Neural crest cell (in vitro differentiated cells): ENCODE measurements at regions not wholly inside any gene's neighbourhood (a gene's known extent, or its start where the extent isn't known, plus 50 kb on each side); places are given as distances from the start of the nearest gene placed in this dataset.

Experiments used
- DNase-seq: peaks from one replicate; pipeline ENCODE4 v3.0.0; 2021; ENCODE audit warnings: low read depth, mixed read lengths, low spot score
- H3K27ac Mint-ChIP-seq: one replicate; pipeline ENCODE4 v1.8.0; 2021; ENCODE audit warnings: mild to moderate bottlenecking, mixed read lengths; ENCODE audit not compliant: unreplicated experiment
- H3K27me3 Mint-ChIP-seq: 2 replicates; pipeline ENCODE4 v1.8.0; 2021; ENCODE audit warnings: low read depth, mild to moderate bottlenecking, mixed read lengths
- H3K36me3 Mint-ChIP-seq: 2 replicates; pipeline ENCODE4 v1.8.0; 2021; ENCODE audit warnings: low read depth, mild to moderate bottlenecking, mixed read lengths
- H3K4me1 Mint-ChIP-seq: 2 replicates; pipeline ENCODE4 v1.8.0; 2021; ENCODE audit warnings: mixed read lengths
- H3K4me3 Mint-ChIP-seq: one replicate; pipeline ENCODE4 v1.8.0; 2021; ENCODE audit warnings: mild to moderate bottlenecking, mixed read lengths
- H3K9me3 Mint-ChIP-seq: 2 replicates; pipeline ENCODE4 v1.8.0; 2021; ENCODE audit warnings: mixed read lengths
- TF ChIP-seq, protein P1 (sequence below): fragments of 200-600 bp; sonication (generic); conservative IDR thresholded peaks from 2 replicates; pipeline ENCODE4 v1.5.0; 2021; ENCODE audit warnings: antibody characterized with exemption, mild to moderate bottlenecking

DNA sequence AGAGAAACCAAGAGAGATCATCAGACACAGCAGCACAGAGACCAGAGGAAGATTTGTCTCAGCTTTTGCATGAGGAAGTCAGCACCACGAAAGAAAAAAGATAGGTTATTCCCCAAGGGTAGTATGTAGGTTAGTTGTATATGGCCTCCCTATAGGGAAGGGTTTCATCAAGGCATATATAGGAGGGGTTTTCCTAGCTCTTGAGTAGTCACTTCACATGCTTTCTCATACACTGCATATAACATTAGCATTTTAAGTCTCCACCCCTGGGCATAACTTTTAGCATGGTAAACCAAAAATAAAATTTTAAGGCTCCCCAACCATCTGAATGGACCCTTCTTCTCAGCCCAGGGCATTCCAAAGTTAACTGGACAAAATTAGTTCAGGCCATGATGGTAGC, 1571.6 kb upstream of the ACO1 start:
- Mint-ChIP-seq H3K27me3 (no peaks in the 10 kb centered on the region), H3K36me3 (no peaks in the 10 kb centered on the region)

DNA sequence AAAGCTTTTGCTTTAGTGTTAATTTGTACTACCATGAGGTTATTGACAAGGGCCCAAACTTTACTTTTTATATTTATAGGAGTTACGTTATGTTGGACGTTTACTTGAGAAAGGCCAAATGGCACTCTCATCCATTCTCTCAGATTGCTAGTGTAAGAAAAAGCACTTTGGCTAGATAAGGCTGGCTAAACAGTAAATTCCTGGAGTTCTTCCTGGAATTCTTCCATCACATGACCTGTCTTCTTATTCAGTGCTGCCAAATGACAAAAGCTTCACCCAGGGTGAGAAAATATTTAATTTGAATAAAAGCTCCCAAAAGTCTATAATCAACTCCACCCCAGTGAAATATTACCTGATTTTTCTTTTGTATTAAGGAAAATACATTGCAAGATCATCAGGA, 1568.9 kb upstream of the ACO1 start:
- Mint-ChIP-seq H3K27ac (no peak overlapping the region), H3K27me3 (no peaks in the 10 kb centered on the region), H3K9me3 (peaks cover 2% of the 10 kb centered on the region), H3K36me3 (no peaks in the 10 kb centered on the region), H3K4me3 (no peak overlapping the region), H3K4me1 (no peaks in the 10 kb centered on the region)
- TF ChIP-seq, protein P1, sequence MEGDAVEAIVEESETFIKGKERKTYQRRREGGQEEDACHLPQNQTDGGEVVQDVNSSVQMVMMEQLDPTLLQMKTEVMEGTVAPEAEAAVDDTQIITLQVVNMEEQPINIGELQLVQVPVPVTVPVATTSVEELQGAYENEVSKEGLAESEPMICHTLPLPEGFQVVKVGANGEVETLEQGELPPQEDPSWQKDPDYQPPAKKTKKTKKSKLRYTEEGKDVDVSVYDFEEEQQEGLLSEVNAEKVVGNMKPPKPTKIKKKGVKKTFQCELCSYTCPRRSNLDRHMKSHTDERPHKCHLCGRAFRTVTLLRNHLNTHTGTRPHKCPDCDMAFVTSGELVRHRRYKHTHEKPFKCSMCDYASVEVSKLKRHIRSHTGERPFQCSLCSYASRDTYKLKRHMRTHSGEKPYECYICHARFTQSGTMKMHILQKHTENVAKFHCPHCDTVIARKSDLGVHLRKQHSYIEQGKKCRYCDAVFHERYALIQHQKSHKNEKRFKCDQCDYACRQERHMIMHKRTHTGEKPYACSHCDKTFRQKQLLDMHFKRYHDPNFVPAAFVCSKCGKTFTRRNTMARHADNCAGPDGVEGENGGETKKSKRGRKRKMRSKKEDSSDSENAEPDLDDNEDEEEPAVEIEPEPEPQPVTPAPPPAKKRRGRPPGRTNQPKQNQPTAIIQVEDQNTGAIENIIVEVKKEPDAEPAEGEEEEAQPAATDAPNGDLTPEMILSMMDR: no peak
- DNase-seq: no peak

More for the DNA sequence above, 1571.6 kb upstream of the ACO1 start:
- TF ChIP-seq, protein P1: no peak
- Mint-ChIP-seq H3K9me3 (peaks cover 2% of the 10 kb centered on the region), H3K4me1 (no peaks in the 10 kb centered on the region), H3K4me3 (no peak overlapping the region), H3K27ac (no peak overlapping the region)
- no peak for DNase-seq

DNA sequence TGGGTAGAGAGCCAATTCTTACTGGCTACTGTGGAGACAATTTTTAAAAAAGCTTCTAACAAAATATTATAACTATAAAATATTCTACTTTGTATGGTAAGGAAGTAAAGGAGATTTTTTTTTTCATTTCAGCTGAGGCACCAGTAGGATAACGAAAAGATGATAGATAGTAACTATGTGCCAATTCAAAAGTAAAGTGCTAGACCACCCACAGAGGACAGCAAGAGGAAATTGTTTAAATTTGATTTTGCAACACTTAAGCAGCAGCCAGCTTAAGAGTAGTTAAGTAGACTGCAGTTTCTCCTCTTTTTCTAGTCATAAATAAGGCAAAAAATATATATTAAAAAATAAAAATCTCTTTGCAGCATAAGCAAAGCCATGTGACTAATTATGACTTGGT, 1539.3 kb upstream of the ACO1 start:
- no peaks in the 10 kb centered on the region for H3K27me3 Mint-ChIP-seq
- TF ChIP-seq, protein P1: no peak
- peaks cover 11% of the 10 kb centered on the region for H3K4me1 Mint-ChIP-seq
- no peaks in the 10 kb centered on the region for H3K9me3 Mint-ChIP-seq
- H3K27ac Mint-ChIP-seq: no peak overlapping the region
- DNase-seq: no peak
- H3K36me3 Mint-ChIP-seq: no peaks in the 10 kb centered on the region
- no peak overlapping the region for H3K4me3 Mint-ChIP-seq

DNA sequence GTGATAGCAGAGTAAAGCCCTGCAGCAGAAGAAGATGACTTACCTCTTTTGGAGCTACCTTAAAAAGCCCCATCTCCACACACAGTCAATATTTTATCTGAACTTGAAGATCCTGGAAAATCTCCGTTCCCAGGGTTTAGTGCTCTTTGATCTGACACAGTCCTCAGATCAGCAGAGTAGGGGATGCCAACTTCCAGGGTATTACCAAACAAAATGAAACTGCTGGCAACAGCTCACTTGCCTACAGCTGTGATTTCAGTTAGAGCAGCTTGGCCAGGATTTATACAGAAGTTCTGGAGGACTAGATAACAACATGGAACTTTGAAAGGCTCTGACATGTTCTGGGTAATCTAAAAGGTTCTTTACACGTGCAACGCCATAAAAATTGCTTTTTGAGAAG, 1537.8 kb upstream of the ACO1 start:
- Mint-ChIP-seq H3K27me3 (no peaks in the 10 kb centered on the region), H3K4me1 (peaks cover 11% of the 10 kb centered on the region), H3K27ac (no peak overlapping the region), H3K9me3 (no peaks in the 10 kb centered on the region), H3K4me3 (no peak overlapping the region), H3K36me3 (no peaks in the 10 kb centered on the region)
- TF ChIP-seq, protein P1: no peak
- DNase-seq: no peak

DNA sequence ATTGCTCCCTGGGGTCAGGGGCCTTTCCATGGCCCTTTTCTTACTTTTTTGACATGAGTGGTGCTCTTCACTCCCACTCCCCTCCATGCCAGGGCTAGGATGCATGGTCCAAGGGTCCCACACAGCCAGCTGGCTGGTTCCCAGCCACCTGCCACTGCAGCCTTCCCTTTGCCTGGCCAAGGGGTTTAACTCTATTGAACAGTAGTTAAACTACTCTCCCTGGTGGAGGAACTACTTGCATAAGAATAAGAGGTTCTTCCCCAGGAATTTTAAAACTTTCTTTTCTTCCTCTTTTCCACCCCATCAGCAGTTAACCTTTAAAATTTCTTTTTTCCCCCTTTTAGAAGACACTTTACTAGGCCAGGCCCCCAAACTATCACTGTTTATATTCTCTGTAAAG, 1532.8 kb upstream of the ACO1 start:
- Mint-ChIP-seq H3K36me3 (no peaks in the 10 kb centered on the region), H3K4me3 (no peak overlapping the region), H3K9me3 (no peaks in the 10 kb centered on the region), H3K27ac (no peak overlapping the region), H3K4me1 (peaks cover 11% of the 10 kb centered on the region), H3K27me3 (no peaks in the 10 kb centered on the region)
- TF ChIP-seq, protein P1: no peak
- DNase-seq: no peak

DNA sequence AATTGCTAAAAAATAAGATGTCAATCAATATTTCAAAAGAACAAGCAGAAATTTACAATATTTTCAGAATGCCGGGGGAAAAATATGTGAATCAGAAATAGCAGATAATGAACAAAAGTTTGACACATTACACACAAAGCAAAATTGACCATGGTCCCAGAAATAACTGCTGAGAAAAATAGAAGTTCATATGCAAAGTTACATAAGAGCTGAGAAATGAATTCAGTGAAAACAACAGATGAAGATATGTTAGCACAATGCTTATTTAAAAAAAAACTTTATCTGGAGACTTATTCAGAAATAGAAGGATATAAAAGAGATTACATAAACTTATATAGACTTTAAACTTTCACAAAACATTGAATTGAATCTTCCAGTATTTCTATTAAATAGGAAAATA, 1483.7 kb upstream of the ACO1 start:
- Mint-ChIP-seq H3K4me3 (no peak overlapping the region), H3K9me3 (no peaks in the 10 kb centered on the region), H3K4me1 (no peaks in the 10 kb centered on the region), H3K27ac (no peak overlapping the region), H3K27me3 (no peaks in the 10 kb centered on the region), H3K36me3 (no peaks in the 10 kb centered on the region)
- DNase-seq: no peak
- TF ChIP-seq, protein P1: no peak
